NCI-H748 (cell line): ENCODE measurements at regions not wholly inside any gene's neighbourhood (a gene's known extent, or its start where the extent isn't known, plus 50 kb on each side); places are given as distances from the start of the nearest gene placed in this dataset.

Experiments
- DNase-seq: peaks from one replicate; lab custom pipeline; 2025; ENCODE audit not compliant: unreplicated experiment; lab: John Stamatoyannopoulos, UW

GRCh38 chr12:25752710-25753309, 199.7 kb upstream of the LMNTD1 start:
- no peak for DNase-seq

- DNase-seq, result no peak
These were observed 202.3 kb upstream of the LMNTD1 start for GRCh38 chr12:25755136-25755970.

- no peak for DNase-seq
These were observed 202.6 kb upstream of the RASSF8 start for GRCh38 chr12:25755971-25756260.

- no peak for DNase-seq
These were observed 201.3 kb upstream of the RASSF8 start for GRCh38 chr12:25757037-25757665.

- no peak for DNase-seq
These were observed 198.7 kb upstream of the RASSF8 start for GRCh38 chr12:25759752-25760151.

GRCh38 chr12:25761356-25761755, 197.1 kb upstream of the RASSF8 start:
- no peak for DNase-seq

- no peak for DNase-seq
These were observed 194.1 kb upstream of the RASSF8 start for GRCh38 chr12:25764409-25764808.

GRCh38 chr12:25764892-25765291, 193.6 kb upstream of the RASSF8 start:
- DNase-seq, result no peak

- DNase-seq, result no peak
These were observed 190.9 kb upstream of the RASSF8 start for GRCh38 chr12:25767606-25768005.

- no peak for DNase-seq
These were observed 190.3 kb upstream of the RASSF8 start for GRCh38 chr12:25768151-25768550.

GRCh38 chr12:25769082-25769945, 189.2 kb upstream of the RASSF8 start:
- DNase-seq, result no peak

GRCh38 chr12:25771041-25771440, 187.4 kb upstream of the RASSF8 start:
- no peak for DNase-seq

- DNase-seq, result no peak
These were observed 187.0 kb upstream of the RASSF8 start for GRCh38 chr12:25771476-25771875.

GRCh38 chr12:25775968-25776367, 182.5 kb upstream of the RASSF8 start:
- no peak for DNase-seq

GRCh38 chr12:25780771-25781170, 177.7 kb upstream of the RASSF8 start:
- DNase-seq, result no peak

- DNase-seq, result peak; percentile 49
These were observed 177.2 kb upstream of the RASSF8 start for GRCh38 chr12:25781232-25781631.

- no peak for DNase-seq
These were observed 174.9 kb upstream of the RASSF8 start for GRCh38 chr12:25783566-25783965.

- no peak for DNase-seq
These were observed 173.8 kb upstream of the RASSF8 start for GRCh38 chr12:25784669-25785068.

- DNase-seq, result no peak
These were observed 173.3 kb upstream of the RASSF8 start for GRCh38 chr12:25785134-25785533.

- DNase-seq, result no peak
These were observed 170.8 kb upstream of the RASSF8 start for GRCh38 chr12:25787701-25788100.

GRCh38 chr12:25788707-25789442, 169.6 kb upstream of the RASSF8 start:
- no peak for DNase-seq
